B cell (primary cell): ENCODE measurements at regions not wholly inside any gene's neighbourhood (a gene's known extent, or its start where the extent isn't known, plus 50 kb on each side); places are given as distances from the start of the nearest gene placed in this dataset.

ENCODE experiments used
- ATAC-seq: fragments of 200-7000 bp; cut with Tn5 transposase; one replicate; pipeline ENCODE4 v1.10.0; 2021; ENCODE audit warnings: low read depth, mild to moderate bottlenecking, moderate number of reproducible peaks, moderate library complexity
- CTCF ChIA-PET: fragments of 350-600 bp; sonication (Branson Sonifier 250); formaldehyde crosslinking; loops from one replicate; lab custom pipeline; 2021; ENCODE audit warnings: antibody characterized with exemption, inconsistent platforms; lab: Charles Lee
- POLR2A ChIA-PET: fragments of 350-600 bp; sonication (Branson Sonifier 250); formaldehyde crosslinking; loops from one replicate; lab custom pipeline; 2021; ENCODE audit warnings: antibody characterized with exemption; lab: Charles Lee
- DNase-seq: peaks from one replicate; pipeline ENCODE4 v3.0.0; 2013
- H2AFZ ChIP-seq: 2 replicates; pipeline ENCODE4 v1.6.1; 2012; ENCODE audit warnings: mild to moderate bottlenecking, low read depth, low read length; ENCODE audit not compliant: insufficient read depth, poor library complexity, severe bottlenecking
- H3K27ac ChIP-seq, 2 donors: 1 replicate in 1 of 2; 2 replicates in 1 of 2; pipeline ENCODE4 v1.5.1; 2012 to 2013; ENCODE audit warnings: low read length in 2 of 2, mild to moderate bottlenecking in 2 of 2, moderate library complexity in 1 of 2
- H3K27me3 ChIP-seq, 4 experiments: fragments of 200-600 bp in 1 of 4; sonication (generic) in 1 of 4; replicated peaks in 1 of 4; 1 replicate in 2 of 4; 2 replicates in 2 of 4; pipeline versions ENCODE4 v1.6.1 to v1.7.0; 2013 to 2016; ENCODE audit warnings: low read length in 3 of 4, mild to moderate bottlenecking in 2 of 4, mixed read lengths in 1 of 4, moderate library complexity in 1 of 4; ENCODE audit not compliant: insufficient read depth in 4 of 4, control insufficient read depth in 3 of 4; ENCODE audit errors: control extremely low read depth in 1 of 4
- H3K36me3 ChIP-seq, 2 experiments: replicated peaks in 1 of 2; 1 replicate in 1 of 2; 2 replicates in 1 of 2; pipeline versions ENCODE4 v1.6.1 to v1.7.1; 2013; ENCODE audit warnings: low read length in 1 of 2; ENCODE audit not compliant: insufficient read depth in 2 of 2, control insufficient read depth in 1 of 2; ENCODE audit errors: control extremely low read depth in 1 of 2, extremely low read depth in 1 of 2
- H3K4me1 ChIP-seq, 2 donors: fragments of 200-600 bp in 1 of 2; sonication (generic) in 1 of 2; 1 replicate in 1 of 2; 2 replicates in 1 of 2; pipeline versions ENCODE4 v1.5.1 to v1.6.1; 2013 to 2017; ENCODE audit warnings: low read length in 2 of 2; ENCODE audit not compliant: control insufficient read depth in 2 of 2, insufficient read depth in 2 of 2
- H3K4me2 ChIP-seq: replicated peaks from 2 replicates; pipeline ENCODE3; 2012; ENCODE audit warnings: mild to moderate bottlenecking, low read depth, low read length; ENCODE audit not compliant: poor library complexity, severe bottlenecking
- H3K4me3 ChIP-seq, 5 experiments: fragments of 200-600 bp in 1 of 5; sonication (generic) in 1 of 5; 1 replicate in 3 of 5; 2 replicates in 2 of 5; pipeline versions ENCODE4 v1.5.1 to v1.7.0; 2011 to 2016; ENCODE audit warnings: low read length in 4 of 5, mild to moderate bottlenecking in 4 of 5, low read depth in 2 of 5, control low read depth in 1 of 5, moderate library complexity in 1 of 5; ENCODE audit not compliant: insufficient read depth in 1 of 5; ENCODE audit errors: control extremely low read depth in 1 of 5, extremely low read depth in 1 of 5
- H3K79me2 ChIP-seq: fragments of 200-600 bp; sonication (generic); one replicate; pipeline ENCODE4 v1.6.0; 2016; ENCODE audit warnings: low read length; ENCODE audit not compliant: control insufficient read depth, insufficient read depth
- H3K9ac ChIP-seq: fragments of 200-600 bp; sonication (generic); 2 replicates; pipeline ENCODE4 v1.6.1; 2017; ENCODE audit warnings: mild to moderate bottlenecking, low read length, moderate library complexity
- H3K9me3 ChIP-seq, 3 donors: one replicate each; pipeline versions ENCODE4 v1.6.1 to v1.7.1; 2013; ENCODE audit warnings: low read length in 2 of 3; ENCODE audit not compliant: control insufficient read depth in 2 of 3, insufficient read depth in 1 of 3; ENCODE audit errors: control extremely low read depth in 1 of 3
- H4K20me1 ChIP-seq: 2 replicates; pipeline ENCODE4 v1.6.0; 2012; ENCODE audit warnings: mild to moderate bottlenecking, low read length; ENCODE audit not compliant: insufficient read depth, control insufficient read depth, poor library complexity, severe bottlenecking
- H3K27ac Mint-ChIP-seq: one replicate; pipeline ENCODE4 v1.8.0; 2021; ENCODE audit warnings: mixed read lengths
- H3K27me3 Mint-ChIP-seq: one replicate; pipeline ENCODE4 v1.8.0; 2021; ENCODE audit warnings: mixed read lengths
- H3K4me1 Mint-ChIP-seq: one replicate; pipeline ENCODE4 v1.8.0; 2021; ENCODE audit warnings: mixed read lengths
- H3K4me3 Mint-ChIP-seq: one replicate; pipeline ENCODE4 v1.8.0; 2021; ENCODE audit warnings: mixed read lengths
- H3K9me3 Mint-ChIP-seq: one replicate; pipeline ENCODE4 v1.8.0; 2022; ENCODE audit warnings: mixed read lengths; ENCODE audit not compliant: insufficient read depth
- CTCF ChIP-seq: fragments of 200-600 bp; IDR thresholded peaks from one replicate; pipeline ENCODE4 v1.8.0; 2022; ENCODE audit warnings: antibody characterized with exemption, mild to moderate bottlenecking
- EZH2 ChIP-seq: IDR thresholded peaks from 2 replicates; pipeline ENCODE4 v1.6.1; 2012; ENCODE audit warnings: borderline replicate concordance, low read depth, mild to moderate bottlenecking, moderate library complexity, low read length; ENCODE audit not compliant: insufficient read depth, poor library complexity, severe bottlenecking
- WGBS: methylation state at CpG from one replicate; pipeline ENCODE4 v1.1.5; 2013; ENCODE audit warnings: missing lambda C conversion rate; ENCODE audit not compliant: insufficient coverage; 5-methylcytosine and 5-hydroxymethylcytosine counted together
- intact Hi-C: fragments of 100-400 bp; cut with micrococcal nuclease; formaldehyde crosslinking; loops from one replicate; pipeline ENCODE4 v1.10.0; 2022

- H2AFZ ChIP-seq, result no peak overlapping the region
- WGBS, result 90% methylated on average over 10 of the region's 12 CpGs
- intact Hi-C loops, result no loop called here
- H3K4me2 ChIP-seq, result no peak overlapping the region
- no peaks in the 10 kb centered on the region for H3K79me2 ChIP-seq
- H3K36me3 ChIP-seq, result no peaks in the 10 kb centered on the region
- TF ChIP-seq EZH2 (no peak), CTCF (no peak)
- H3K27me3 ChIP-seq, result no peaks in the 10 kb centered on the region
- H3K4me1 Mint-ChIP-seq, result no peaks in the 10 kb centered on the region
- H3K27me3 Mint-ChIP-seq, result peaks cover 4% of the 10 kb centered on the region
- H3K27ac ChIP-seq, result no peak overlapping the region
- no peak overlapping the region for H3K27ac Mint-ChIP-seq
- no peaks in the 10 kb centered on the region for H3K9me3 Mint-ChIP-seq
- no peak overlapping the region for H3K4me3 ChIP-seq
- ATAC-seq, result no peak
- CTCF ChIA-PET, result no interaction called here
- H3K9ac ChIP-seq, result no peak overlapping the region
- no peaks in the 10 kb centered on the region for H3K9me3 ChIP-seq
- no peak overlapping the region for H3K4me3 Mint-ChIP-seq
- DNase-seq, result no peak
- no peaks in the 10 kb centered on the region for H3K4me1 ChIP-seq
- POLR2A ChIA-PET, result no interaction called here
- H4K20me1 ChIP-seq, result no peaks in the 10 kb centered on the region
These were observed 647.7 kb downstream of the PTPRU start for GRCh38 chr1:29883986-29884385.

- 88% methylated on average over 4 of the region's 4 CpGs for WGBS
These were observed 647.1 kb downstream of the PTPRU start for GRCh38 chr1:29883411-29883832.

More at GRCh38 chr1:29883411-29883832, 647.1 kb downstream of the PTPRU start:
- Histone ChIP-seq H3K79me2 (no peaks in the 10 kb centered on the region), H2AFZ (no peak overlapping the region), H3K4me1 (no peaks in the 10 kb centered on the region), H3K9ac (no peak overlapping the region), H3K36me3 (no peaks in the 10 kb centered on the region), H3K4me2 (no peak overlapping the region), H3K9me3 (no peaks in the 10 kb centered on the region), H3K27me3 (no peaks in the 10 kb centered on the region), H3K27ac (no peak overlapping the region), H4K20me1 (no peaks in the 10 kb centered on the region), H3K4me3 (no peak overlapping the region)
- no peak overlapping the region for H3K27ac Mint-ChIP-seq
- no peak for TF ChIP-seq EZH2
- no peak for TF ChIP-seq CTCF
- intact Hi-C loops, result no loop called here
- no peak for DNase-seq
- no peaks in the 10 kb centered on the region for H3K4me1 Mint-ChIP-seq
- H3K27me3 Mint-ChIP-seq, result peaks cover 4% of the 10 kb centered on the region
- H3K4me3 Mint-ChIP-seq, result no peak overlapping the region
- no peaks in the 10 kb centered on the region for H3K9me3 Mint-ChIP-seq
- ChIA-PET POLR2A (no interaction called here), CTCF (no interaction called here)
- ATAC-seq, result no peak
